ENCODE measurements at regions not wholly inside any gene's neighbourhood (a gene's known extent, or its start where the extent isn't known, plus 50 kb on each side); places are given as distances from the start of the nearest gene placed in this dataset.

DNA sequence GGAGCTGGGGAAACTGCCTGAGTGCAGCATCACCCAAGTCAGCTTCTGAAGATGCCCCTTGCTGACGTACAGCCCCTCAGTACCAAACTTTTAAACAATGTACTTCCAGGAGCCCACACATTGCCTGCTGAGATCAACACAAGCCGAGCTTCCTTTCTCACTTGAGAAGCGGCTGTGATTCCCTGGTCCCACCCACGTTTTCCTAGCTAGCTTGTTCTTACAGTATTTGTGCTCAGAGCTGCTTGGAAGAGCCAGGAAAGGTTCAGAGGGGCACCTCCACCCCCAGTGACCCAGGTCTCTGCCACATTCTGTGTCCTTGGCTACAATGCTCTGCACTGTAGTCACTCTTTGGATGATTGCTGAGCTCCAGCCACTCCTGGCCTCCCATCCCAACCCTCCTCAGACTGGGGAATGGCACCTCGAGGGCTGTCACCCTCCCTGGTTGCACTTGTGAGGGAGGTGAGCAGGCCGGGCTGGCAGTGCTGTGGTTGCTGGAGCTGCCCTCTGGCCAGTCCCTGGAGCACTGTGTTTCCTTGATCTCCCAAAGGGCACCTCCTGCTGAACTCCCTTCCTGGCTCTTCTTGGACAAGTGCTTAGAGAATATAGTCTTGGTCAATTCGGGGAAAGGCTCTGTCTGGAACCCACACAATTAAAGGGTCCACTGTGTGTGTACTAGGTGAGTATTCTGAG lies 355.1 kb downstream of the AJAP1 start:
- no peaks in the 10 kb centered on the region for H3K4me1 ChIP-seq (ENCODE audit: control insufficient read depth, insufficient read depth, low read length)
- H3K9me3 ChIP-seq (ENCODE audit: control insufficient read depth, insufficient read depth, low read length), result 0 out of 2 replicates have a peak, but pooled peaks cover 2% of the 10 kb centered on the region
- H3K27me3 ChIP-seq (ENCODE audit: control insufficient read depth, insufficient read depth, low read length), result no peaks in the 10 kb centered on the region
- H3K27ac ChIP-seq (ENCODE audit: low read depth, low read length), result no peak overlapping the region
- H3K4me3 ChIP-seq (ENCODE audit: low read depth, low read length), result no peak overlapping the region
- no peaks in the 10 kb centered on the region for H3K36me3 ChIP-seq (ENCODE audit: control insufficient read depth, insufficient read depth, low read length)
- no peak overlapping the region for H3K9ac ChIP-seq (ENCODE audit: low read depth, low read length)

GRCh38 chr1:5005171-5005570 lies 350.8 kb downstream of the AJAP1 start:
- H3K4me1 ChIP-seq (ENCODE audit: control insufficient read depth, insufficient read depth, low read length), result no peaks in the 10 kb centered on the region
- no peak overlapping the region for H3K27ac ChIP-seq (ENCODE audit: low read depth, low read length)
- H3K9me3 ChIP-seq (ENCODE audit: control insufficient read depth, insufficient read depth, low read length), result 0 out of 2 replicates have a peak, but pooled peaks cover 2% of the 10 kb centered on the region
- H3K27me3 ChIP-seq (ENCODE audit: control insufficient read depth, insufficient read depth, low read length), result no peaks in the 10 kb centered on the region
- H3K36me3 ChIP-seq (ENCODE audit: control insufficient read depth, insufficient read depth, low read length), result no peaks in the 10 kb centered on the region
- H3K9ac ChIP-seq (ENCODE audit: low read depth, low read length), result no peak overlapping the region
- no peak overlapping the region for H3K4me3 ChIP-seq (ENCODE audit: low read depth, low read length)

DNA sequence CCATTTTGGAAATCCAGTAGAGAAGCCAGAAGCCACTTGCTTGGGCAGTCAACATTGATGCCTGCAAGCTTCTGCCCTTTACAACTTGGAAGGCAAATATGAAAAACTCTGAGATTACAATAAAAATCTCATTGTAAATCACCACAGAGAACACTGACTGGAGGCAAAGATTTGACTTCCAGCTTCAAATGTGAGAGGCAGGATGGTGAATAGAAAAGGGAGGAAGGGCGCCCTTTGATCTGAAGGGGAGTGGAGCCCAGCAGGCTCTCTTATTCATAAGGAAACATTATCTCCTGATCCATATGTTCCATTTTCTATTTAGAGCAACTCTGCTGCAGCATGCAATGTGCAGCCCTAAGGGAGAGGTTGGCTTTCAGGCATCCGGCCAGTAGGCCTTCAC lies 348.3 kb downstream of the AJAP1 start:
- H3K4me1 ChIP-seq (ENCODE audit: control insufficient read depth, insufficient read depth, low read length), result no peaks in the 10 kb centered on the region
- no peaks in the 10 kb centered on the region for H3K36me3 ChIP-seq (ENCODE audit: control insufficient read depth, insufficient read depth, low read length)
- H3K4me3 ChIP-seq (ENCODE audit: low read depth, low read length), result no peak overlapping the region
- H3K9ac ChIP-seq (ENCODE audit: low read depth, low read length), result no peak overlapping the region
- H3K27me3 ChIP-seq (ENCODE audit: control insufficient read depth, insufficient read depth, low read length), result no peaks in the 10 kb centered on the region
- H3K9me3 ChIP-seq (ENCODE audit: control insufficient read depth, insufficient read depth, low read length), result 0 out of 2 replicates have a peak, but pooled peaks cover 2% of the 10 kb centered on the region
- H3K27ac ChIP-seq (ENCODE audit: low read depth, low read length), result no peak overlapping the region

GRCh38 chr1:5001466-5001865 lies 347.1 kb downstream of the AJAP1 start:
- Histone ChIP-seq H3K36me3 (ENCODE audit: control insufficient read depth, insufficient read depth, low read length) (no peaks in the 10 kb centered on the region), H3K4me1 (ENCODE audit: control insufficient read depth, insufficient read depth, low read length) (no peaks in the 10 kb centered on the region), H3K27me3 (ENCODE audit: control insufficient read depth, insufficient read depth, low read length) (no peaks in the 10 kb centered on the region), H3K27ac (ENCODE audit: low read depth, low read length) (no peak overlapping the region), H3K4me3 (ENCODE audit: low read depth, low read length) (no peak overlapping the region), H3K9me3 (ENCODE audit: control insufficient read depth, insufficient read depth, low read length) (no peaks in the 10 kb centered on the region), H3K9ac (ENCODE audit: low read depth, low read length) (no peak overlapping the region)

- Histone ChIP-seq H3K9ac (ENCODE audit: low read depth, low read length) (no peak overlapping the region), H3K4me3 (ENCODE audit: low read depth, low read length) (no peak overlapping the region), H3K4me1 (ENCODE audit: control insufficient read depth, insufficient read depth, low read length) (0 out of 2 replicates have a peak, but pooled peaks cover 4% of the 10 kb centered on the region), H3K9me3 (ENCODE audit: control insufficient read depth, insufficient read depth, low read length) (no peaks in the 10 kb centered on the region), H3K27ac (ENCODE audit: low read depth, low read length) (no peak overlapping the region), H3K27me3 (ENCODE audit: control insufficient read depth, insufficient read depth, low read length) (no peaks in the 10 kb centered on the region), H3K36me3 (ENCODE audit: control insufficient read depth, insufficient read depth, low read length) (no peaks in the 10 kb centered on the region)
Measured at GRCh38 chr1:4986306-4986705, 331.9 kb downstream of the AJAP1 start.

- Histone ChIP-seq H3K27me3 (ENCODE audit: control insufficient read depth, insufficient read depth, low read length) (no peaks in the 10 kb centered on the region), H3K27ac (ENCODE audit: low read depth, low read length) (no peak overlapping the region), H3K4me3 (ENCODE audit: low read depth, low read length) (no peak overlapping the region), H3K9me3 (ENCODE audit: control insufficient read depth, insufficient read depth, low read length) (no peaks in the 10 kb centered on the region), H3K4me1 (ENCODE audit: control insufficient read depth, insufficient read depth, low read length) (0 out of 2 replicates have a peak, but pooled peaks cover 2% of the 10 kb centered on the region), H3K9ac (ENCODE audit: low read depth, low read length) (no peak overlapping the region), H3K36me3 (ENCODE audit: control insufficient read depth, insufficient read depth, low read length) (no peaks in the 10 kb centered on the region)
Measured at GRCh38 chr1:4984841-4985240, 330.4 kb downstream of the AJAP1 start.

- no peak overlapping the region for H3K9ac ChIP-seq (ENCODE audit: low read depth, low read length)
- H3K4me1 ChIP-seq (ENCODE audit: control insufficient read depth, insufficient read depth, low read length), result no peaks in the 10 kb centered on the region
- no peaks in the 10 kb centered on the region for H3K9me3 ChIP-seq (ENCODE audit: control insufficient read depth, insufficient read depth, low read length)
- no peaks in the 10 kb centered on the region for H3K27me3 ChIP-seq (ENCODE audit: control insufficient read depth, insufficient read depth, low read length)
- no peaks in the 10 kb centered on the region for H3K36me3 ChIP-seq (ENCODE audit: control insufficient read depth, insufficient read depth, low read length)
- H3K4me3 ChIP-seq (ENCODE audit: low read depth, low read length), result no peak overlapping the region
- no peak overlapping the region for H3K27ac ChIP-seq (ENCODE audit: low read depth, low read length)
Measured at GRCh38 chr1:4980211-4980610, 325.8 kb downstream of the AJAP1 start.

- Histone ChIP-seq H3K27ac (ENCODE audit: low read depth, low read length) (no peak overlapping the region), H3K9ac (ENCODE audit: low read depth, low read length) (no peak overlapping the region), H3K27me3 (ENCODE audit: control insufficient read depth, insufficient read depth, low read length) (no peaks in the 10 kb centered on the region), H3K4me3 (ENCODE audit: low read depth, low read length) (no peak overlapping the region), H3K4me1 (ENCODE audit: control insufficient read depth, insufficient read depth, low read length) (no peaks in the 10 kb centered on the region), H3K9me3 (ENCODE audit: control insufficient read depth, insufficient read depth, low read length) (no peaks in the 10 kb centered on the region), H3K36me3 (ENCODE audit: control insufficient read depth, insufficient read depth, low read length) (no peaks in the 10 kb centered on the region)
Measured at GRCh38 chr1:4978660-4979390, 324.4 kb downstream of the AJAP1 start.

DNA sequence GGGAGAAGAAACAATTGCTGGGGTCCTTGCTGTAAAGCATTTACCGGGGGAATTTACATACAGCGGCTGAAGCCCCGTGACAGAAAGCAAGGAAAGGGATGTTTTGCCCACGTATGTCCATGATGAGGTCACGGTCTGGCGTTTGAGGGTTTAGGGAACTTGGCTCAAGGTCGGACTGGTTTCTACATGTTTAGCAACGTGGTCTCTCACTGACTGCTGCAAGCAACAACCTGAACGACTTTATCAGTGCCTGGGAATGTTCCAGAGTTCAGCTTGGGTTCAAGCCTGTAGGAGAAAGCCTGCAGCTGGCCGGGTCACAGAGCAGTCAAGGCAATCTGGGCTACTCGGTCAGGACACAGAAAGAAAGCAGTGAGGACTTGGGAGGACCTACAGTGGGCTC lies 323.3 kb downstream of the AJAP1 start:
- no peak overlapping the region for H3K4me3 ChIP-seq (ENCODE audit: low read depth, low read length)
- no peak overlapping the region for H3K9ac ChIP-seq (ENCODE audit: low read depth, low read length)
- no peaks in the 10 kb centered on the region for H3K9me3 ChIP-seq (ENCODE audit: control insufficient read depth, insufficient read depth, low read length)
- H3K36me3 ChIP-seq (ENCODE audit: control insufficient read depth, insufficient read depth, low read length), result no peaks in the 10 kb centered on the region
- H3K27me3 ChIP-seq (ENCODE audit: control insufficient read depth, insufficient read depth, low read length), result no peaks in the 10 kb centered on the region
- no peak overlapping the region for H3K27ac ChIP-seq (ENCODE audit: low read depth, low read length)
- H3K4me1 ChIP-seq (ENCODE audit: control insufficient read depth, insufficient read depth, low read length), result no peaks in the 10 kb centered on the region

GRCh38 chr1:4976859-4977440 lies 322.5 kb downstream of the AJAP1 start:
- no peaks in the 10 kb centered on the region for H3K27me3 ChIP-seq (ENCODE audit: control insufficient read depth, insufficient read depth, low read length)
- H3K4me3 ChIP-seq (ENCODE audit: low read depth, low read length), result no peak overlapping the region
- no peaks in the 10 kb centered on the region for H3K36me3 ChIP-seq (ENCODE audit: control insufficient read depth, insufficient read depth, low read length)
- no peaks in the 10 kb centered on the region for H3K4me1 ChIP-seq (ENCODE audit: control insufficient read depth, insufficient read depth, low read length)
- H3K9ac ChIP-seq (ENCODE audit: low read depth, low read length), result no peak overlapping the region
- no peaks in the 10 kb centered on the region for H3K9me3 ChIP-seq (ENCODE audit: control insufficient read depth, insufficient read depth, low read length)
- no peak overlapping the region for H3K27ac ChIP-seq (ENCODE audit: low read depth, low read length)

DNA sequence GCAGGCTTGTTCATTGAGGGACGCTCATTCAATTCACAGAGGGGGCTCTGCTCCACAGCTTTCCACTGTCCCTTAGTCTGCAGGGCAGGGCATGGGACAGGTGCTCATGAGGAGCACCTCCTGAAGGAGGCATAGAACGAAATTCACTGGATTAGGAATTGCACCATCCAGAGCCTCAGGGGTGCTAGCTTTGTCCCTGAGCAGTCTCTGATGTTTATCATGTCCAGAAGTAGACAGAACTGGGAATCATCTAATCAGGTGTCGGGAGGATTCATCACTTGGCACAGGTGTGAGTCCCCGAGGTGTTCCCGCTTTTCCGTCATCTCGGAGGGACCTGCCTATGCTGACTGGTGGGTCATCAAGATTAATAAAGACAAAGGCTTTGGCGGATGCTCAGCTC lies 321.4 kb downstream of the AJAP1 start:
- Histone ChIP-seq H3K27ac (ENCODE audit: low read depth, low read length) (no peak overlapping the region), H3K9me3 (ENCODE audit: control insufficient read depth, insufficient read depth, low read length) (no peaks in the 10 kb centered on the region), H3K27me3 (ENCODE audit: control insufficient read depth, insufficient read depth, low read length) (no peaks in the 10 kb centered on the region), H3K4me3 (ENCODE audit: low read depth, low read length) (no peak overlapping the region), H3K4me1 (ENCODE audit: control insufficient read depth, insufficient read depth, low read length) (no peaks in the 10 kb centered on the region), H3K36me3 (ENCODE audit: control insufficient read depth, insufficient read depth, low read length) (no peaks in the 10 kb centered on the region), H3K9ac (ENCODE audit: low read depth, low read length) (no peak overlapping the region)

Data from HUES48 (cell line).